Stomach (tissue), 4 donors: ENCODE measurements at regions not wholly inside any gene's neighbourhood (a gene's known extent, or its start where the extent isn't known, plus 50 kb on each side); places are given as distances from the start of the nearest gene placed in this dataset.

Source experiments
- POLR2A ChIP-seq, 4 donors: fragments of 450-650 bp; IDR thresholded peaks; one replicate each; pipeline ENCODE4 v1.6.1; 2016; ENCODE audit warnings: antibody characterized with exemption in 4 of 4, control low read depth in 2 of 4, mild to moderate bottlenecking in 1 of 4, moderate library complexity in 1 of 4
- POLR2AphosphoS5 ChIP-seq, 3 donors: sonication (generic); formaldehyde crosslinking; IDR thresholded peaks; one replicate each; pipeline ENCODE4 v1.6.1; 2016; ENCODE audit warnings: antibody characterized with exemption in 3 of 3
- TF ChIP-seq, protein P1 (sequence below), 7 experiments: fragments of 450-650 bp in 4 of 7; fragments of 200-600 bp in 3 of 7; sonication (generic) in 3 of 7; IDR thresholded peaks; one replicate each; pipeline ENCODE4 v1.5.1; 2016 to 2019; ENCODE audit warnings: antibody characterized with exemption in 7 of 7, control low read depth in 2 of 7, mild to moderate bottlenecking in 1 of 7

DNA sequence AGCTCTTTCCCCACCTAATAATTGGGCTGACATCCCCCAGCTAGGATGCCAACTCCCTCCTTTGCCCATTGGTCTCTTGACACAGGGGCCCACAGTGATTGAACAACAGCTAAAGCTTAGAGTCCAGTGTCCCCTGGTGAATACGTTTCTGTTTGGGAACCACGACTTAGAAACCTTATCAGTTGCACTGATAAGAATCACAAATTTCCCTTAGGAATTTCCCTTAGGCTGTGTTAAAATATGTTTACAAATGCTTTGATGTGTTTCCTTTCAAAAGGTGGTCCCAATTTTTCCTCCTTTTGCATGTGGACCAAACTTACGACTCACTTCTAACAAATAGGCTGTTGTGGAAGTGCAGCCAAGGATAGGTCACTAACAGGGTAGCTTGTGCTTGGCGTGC is 126.0 kb upstream of the INHBA start:
- TF ChIP-seq, protein P1, sequence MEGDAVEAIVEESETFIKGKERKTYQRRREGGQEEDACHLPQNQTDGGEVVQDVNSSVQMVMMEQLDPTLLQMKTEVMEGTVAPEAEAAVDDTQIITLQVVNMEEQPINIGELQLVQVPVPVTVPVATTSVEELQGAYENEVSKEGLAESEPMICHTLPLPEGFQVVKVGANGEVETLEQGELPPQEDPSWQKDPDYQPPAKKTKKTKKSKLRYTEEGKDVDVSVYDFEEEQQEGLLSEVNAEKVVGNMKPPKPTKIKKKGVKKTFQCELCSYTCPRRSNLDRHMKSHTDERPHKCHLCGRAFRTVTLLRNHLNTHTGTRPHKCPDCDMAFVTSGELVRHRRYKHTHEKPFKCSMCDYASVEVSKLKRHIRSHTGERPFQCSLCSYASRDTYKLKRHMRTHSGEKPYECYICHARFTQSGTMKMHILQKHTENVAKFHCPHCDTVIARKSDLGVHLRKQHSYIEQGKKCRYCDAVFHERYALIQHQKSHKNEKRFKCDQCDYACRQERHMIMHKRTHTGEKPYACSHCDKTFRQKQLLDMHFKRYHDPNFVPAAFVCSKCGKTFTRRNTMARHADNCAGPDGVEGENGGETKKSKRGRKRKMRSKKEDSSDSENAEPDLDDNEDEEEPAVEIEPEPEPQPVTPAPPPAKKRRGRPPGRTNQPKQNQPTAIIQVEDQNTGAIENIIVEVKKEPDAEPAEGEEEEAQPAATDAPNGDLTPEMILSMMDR (IDR thresholded peaks at IDR 0.05): no peak
- TF ChIP-seq POLR2A (IDR thresholded peaks at IDR 0.05): no peak
- TF ChIP-seq POLR2AphosphoS5 (IDR thresholded peaks at IDR 0.05): no peak
